Heart right ventricle (tissue), 16 donors: ENCODE measurements at regions not wholly inside any gene's neighbourhood (a gene's known extent, or its start where the extent isn't known, plus 50 kb on each side); places are given as distances from the start of the nearest gene placed in this dataset.

Experiments
- ATAC-seq, 8 donors: fragments of 200-7000 bp; cut with Tn5 transposase; one replicate each; pipeline ENCODE4 v1.9.1; 2020; ENCODE audit warnings: mild to moderate bottlenecking in 8 of 8, moderate library complexity in 8 of 8, moderate number of reproducible peaks in 1 of 8
- DNase-seq, 2 donors: peaks; one replicate each; pipeline ENCODE4 v3.0.0-alpha.2; 2020
- H3K27ac ChIP-seq, 10 donors: fragments of 200-600 bp; sonication (generic) in 2 of 10; one replicate each; pipeline versions ENCODE4 v1.5.0 to v1.8.0; 2020 to 2022; ENCODE audit warnings: mild to moderate bottlenecking in 3 of 10
- H3K27me3 ChIP-seq, 7 donors: fragments of 200-600 bp; one replicate each; pipeline ENCODE4 v1.8.0; 2021 to 2022; ENCODE audit warnings: mild to moderate bottlenecking in 2 of 7
- H3K36me3 ChIP-seq, 9 donors: fragments of 200-600 bp; sonication (generic) in 1 of 9; one replicate each; pipeline versions ENCODE4 v1.5.0 to v1.8.0; 2020 to 2022; ENCODE audit warnings: mild to moderate bottlenecking in 2 of 9
- H3K4me1 ChIP-seq, 9 donors: fragments of 200-600 bp; sonication (generic) in 1 of 9; one replicate each; pipeline versions ENCODE4 v1.5.0 to v1.8.0; 2020 to 2022; ENCODE audit warnings: mild to moderate bottlenecking in 4 of 9
- H3K4me3 ChIP-seq, 10 donors: fragments of 200-600 bp; sonication (generic) in 2 of 10; one replicate each; pipeline versions ENCODE4 v1.5.0 to v1.8.0; 2020 to 2022; ENCODE audit warnings: mild to moderate bottlenecking in 7 of 10, moderate library complexity in 2 of 10
- H3K9me3 ChIP-seq, 11 donors: fragments of 200-600 bp in 10 of 11; sonication (generic) in 2 of 11; one replicate each; pipeline versions ENCODE4 v1.5.0 to v1.8.0; 2013 to 2022; ENCODE audit warnings: mild to moderate bottlenecking in 2 of 11, control low read depth in 1 of 11, moderate library complexity in 1 of 11
- WGBS, 2 donors: extraction: QIAGEN DNeasy Blood & Tissue Kit; methylation state at CpG; one replicate each; pipeline ENCODE4 v1.1.7; 2013; ENCODE audit warnings: inconsistent platforms in 1 of 2; 5-methylcytosine and 5-hydroxymethylcytosine counted together
- intact Hi-C, 10 donors: fragments of 100-400 bp; cut with DNase I; formaldehyde crosslinking; loops; one replicate each; pipeline versions ENCODE4 v1.11.1 to v1.14.2; 2022
- TF ChIP-seq, protein P1 (sequence below), 9 donors: fragments of 200-600 bp; sonication (generic) in 2 of 9; IDR thresholded peaks; one replicate each; pipeline versions ENCODE4 v1.5.0 to v1.8.0; 2021 to 2022; ENCODE audit warnings: antibody characterized with exemption in 9 of 9, mild to moderate bottlenecking in 5 of 9, moderate library complexity in 1 of 9
- donor health status: Arrhythmogenic right ventricular cardiomyopathy.
- donor health status: ischemic (EF 13 %, LVEDD 7.1; RV severe dilation, severe dysfunction).
- donor health status: healthy with polysubstance abuse.
- donor health status: DM: no; HTN: yes; CAD: no.
- donor health status: DM: no; HTN: no; CAD: no.
- donor health status: ischemic (EF 25% LVEDD 6.9; RV normal size, moderate dysfunction).
- donor health status: ischemic (EF 25% LVEDD 5.7; RV mildly dilated, moderate dysfunction).
- donor health status: healthy.
- donor health status: DM: yes; HTN: yes; CAD: no.
- donor health status: Ischemic cardiomyopathy.
- donor health status: ischemic (EF 35%, LVEDD 5.7; RV mildly dilated, moderate dysfunction).
- donor health status: nonischemic (EF 11% LVEDD 7.7; RV severe dilation, severe dysfunction).
- donor health status: DM: yes; HTN: yes; CAD: no.
- donor health status: PGD.
- donor health status: ischemic (EF 29% LVEDD 5.4; RV normal size, mild dysfunction).
- donor health status: nonischemic (EF 23%, LVEDD 6.1; RV moderate dilation, normal function).

DNA sequence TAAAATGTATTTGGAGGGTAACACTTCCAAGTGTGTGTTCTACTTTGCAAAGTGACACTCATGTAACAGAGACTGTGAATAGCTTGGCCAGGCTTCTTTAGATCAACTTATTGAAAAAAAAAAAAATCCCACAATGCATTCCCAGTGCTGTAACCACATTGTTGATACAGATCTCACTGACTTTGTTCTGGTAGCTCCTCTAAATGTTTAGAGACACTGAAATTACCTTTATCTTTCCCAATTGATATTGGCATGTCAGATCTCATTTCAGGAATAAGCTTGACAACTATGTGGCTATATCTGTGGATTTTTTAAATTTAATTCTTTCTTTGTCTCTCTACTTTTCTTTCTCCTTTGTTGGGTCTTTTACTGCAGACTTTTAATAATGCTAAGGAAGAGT, 1018.9 kb upstream of the PRMT6 start:
- TF ChIP-seq, protein P1, sequence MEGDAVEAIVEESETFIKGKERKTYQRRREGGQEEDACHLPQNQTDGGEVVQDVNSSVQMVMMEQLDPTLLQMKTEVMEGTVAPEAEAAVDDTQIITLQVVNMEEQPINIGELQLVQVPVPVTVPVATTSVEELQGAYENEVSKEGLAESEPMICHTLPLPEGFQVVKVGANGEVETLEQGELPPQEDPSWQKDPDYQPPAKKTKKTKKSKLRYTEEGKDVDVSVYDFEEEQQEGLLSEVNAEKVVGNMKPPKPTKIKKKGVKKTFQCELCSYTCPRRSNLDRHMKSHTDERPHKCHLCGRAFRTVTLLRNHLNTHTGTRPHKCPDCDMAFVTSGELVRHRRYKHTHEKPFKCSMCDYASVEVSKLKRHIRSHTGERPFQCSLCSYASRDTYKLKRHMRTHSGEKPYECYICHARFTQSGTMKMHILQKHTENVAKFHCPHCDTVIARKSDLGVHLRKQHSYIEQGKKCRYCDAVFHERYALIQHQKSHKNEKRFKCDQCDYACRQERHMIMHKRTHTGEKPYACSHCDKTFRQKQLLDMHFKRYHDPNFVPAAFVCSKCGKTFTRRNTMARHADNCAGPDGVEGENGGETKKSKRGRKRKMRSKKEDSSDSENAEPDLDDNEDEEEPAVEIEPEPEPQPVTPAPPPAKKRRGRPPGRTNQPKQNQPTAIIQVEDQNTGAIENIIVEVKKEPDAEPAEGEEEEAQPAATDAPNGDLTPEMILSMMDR (IDR thresholded peaks at IDR 0.05): no peak
- no peak for ATAC-seq
- Histone ChIP-seq H3K4me3 (no peak overlapping the region), H3K27ac (no peak overlapping the region), H3K27me3 (no peaks in the 10 kb centered on the region), H3K36me3 (no peaks in the 10 kb centered on the region), H3K4me1 (no peaks in the 10 kb centered on the region), H3K9me3 (peaks cover 0 to 25% (median 6%) of the 10 kb centered on the region in 11 donors)
- no peak for DNase-seq
- intact Hi-C loops: no loop called here

DNA sequence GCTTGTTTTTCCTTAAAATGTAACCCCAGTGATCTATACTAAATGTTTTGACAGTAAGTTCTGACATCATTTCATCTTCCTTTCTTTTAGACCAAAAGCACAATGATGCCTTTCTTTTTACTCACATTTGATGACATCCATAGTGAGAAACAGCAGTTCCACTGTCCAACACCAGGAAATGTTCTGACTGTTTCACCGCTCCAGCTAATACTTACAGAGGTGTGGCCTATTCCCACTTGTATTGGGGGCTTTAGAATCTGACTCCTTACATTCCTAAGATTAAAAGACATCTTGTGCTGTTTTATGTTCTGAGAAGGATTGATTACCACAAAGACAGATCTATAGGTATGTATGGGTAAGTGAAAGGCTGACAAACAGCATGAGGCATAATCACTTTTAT, 1018.2 kb upstream of the PRMT6 start:
- intact Hi-C loops: no loop called here
- Histone ChIP-seq H3K4me1 (no peaks in the 10 kb centered on the region), H3K4me3 (no peak overlapping the region), H3K27ac (no peak overlapping the region), H3K9me3 (peaks cover 0 to 21% (median 6%) of the 10 kb centered on the region in 11 donors), H3K27me3 (no peaks in the 10 kb centered on the region), H3K36me3 (no peaks in the 10 kb centered on the region)
- WGBS, 2 donors: 57 to 59% methylated on average over 1 of the region's 1 CpG
- TF ChIP-seq, protein P1 (IDR thresholded peaks at IDR 0.05): no peak
- DNase-seq (no peak), ATAC-seq (no peak)

DNA sequence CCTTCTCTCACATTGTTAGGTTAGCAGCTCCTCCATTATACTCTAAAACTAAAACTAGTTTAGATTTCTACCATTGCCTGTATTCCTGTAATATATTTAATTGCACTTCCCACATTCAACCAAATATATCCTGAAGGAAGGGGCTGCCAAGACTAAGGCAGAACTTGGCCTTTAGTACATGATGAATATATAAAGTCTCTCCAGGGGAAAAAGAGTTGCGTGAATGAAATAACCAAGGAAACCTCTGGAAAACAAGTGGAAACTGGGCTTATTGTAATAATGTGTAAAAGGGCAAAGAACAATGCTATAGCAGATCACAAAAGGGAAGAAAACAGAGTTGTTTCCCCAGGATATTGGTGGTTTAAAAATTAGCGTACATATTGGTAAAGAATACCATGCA, 1012.5 kb upstream of the PRMT6 start:
- Histone ChIP-seq H3K36me3 (no peaks in the 10 kb centered on the region), H3K4me1 (no peaks in the 10 kb centered on the region), H3K4me3 (no peak overlapping the region), H3K27me3 (no peaks in the 10 kb centered on the region), H3K9me3 (peaks cover 0 to 12% (median 3%) of the 10 kb centered on the region in 11 donors), H3K27ac (no peak overlapping the region)
- DNase-seq (no peak), ATAC-seq (no peak)
- intact Hi-C loops: no loop called here
- WGBS, 2 donors: 80 to 90% methylated on average over 2 of the region's 2 CpGs
- TF ChIP-seq, protein P1 (IDR thresholded peaks at IDR 0.05): no peak

DNA sequence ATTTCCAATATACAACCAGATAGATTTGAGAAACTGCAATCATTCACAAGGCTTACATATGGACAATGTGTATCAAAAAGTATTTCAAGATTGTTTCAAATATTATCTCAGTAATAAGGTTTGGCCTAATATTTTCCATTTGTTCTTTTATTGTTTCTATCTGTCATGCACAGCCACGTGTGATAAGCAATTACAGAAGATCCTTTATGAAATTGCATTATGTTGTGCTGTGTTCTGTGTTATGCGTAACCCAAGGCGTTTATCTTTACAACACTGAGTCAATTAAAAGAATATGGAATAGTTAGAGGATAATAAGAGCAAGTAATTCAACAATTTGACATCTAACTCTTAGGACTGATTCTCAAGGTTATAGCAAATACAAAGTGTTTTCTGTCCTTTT, 1009.3 kb upstream of the PRMT6 start:
- intact Hi-C loops: no loop called here
- peaks cover 0 to 3% (median 0%) of the 10 kb centered on the region in 11 donors for H3K9me3 ChIP-seq
- TF ChIP-seq, protein P1 (IDR thresholded peaks at IDR 0.05): no peak
- no peak overlapping the region for H3K27ac ChIP-seq
- DNase-seq (no peak), ATAC-seq (no peak)
- H3K4me3 ChIP-seq: no peak overlapping the region
- H3K36me3 ChIP-seq: no peaks in the 10 kb centered on the region
- H3K27me3 ChIP-seq: no peaks in the 10 kb centered on the region
- H3K4me1 ChIP-seq: no peaks in the 10 kb centered on the region
- 75 to 79% methylated on average over 3 of the region's 3 CpGs for WGBS, 2 donors

DNA sequence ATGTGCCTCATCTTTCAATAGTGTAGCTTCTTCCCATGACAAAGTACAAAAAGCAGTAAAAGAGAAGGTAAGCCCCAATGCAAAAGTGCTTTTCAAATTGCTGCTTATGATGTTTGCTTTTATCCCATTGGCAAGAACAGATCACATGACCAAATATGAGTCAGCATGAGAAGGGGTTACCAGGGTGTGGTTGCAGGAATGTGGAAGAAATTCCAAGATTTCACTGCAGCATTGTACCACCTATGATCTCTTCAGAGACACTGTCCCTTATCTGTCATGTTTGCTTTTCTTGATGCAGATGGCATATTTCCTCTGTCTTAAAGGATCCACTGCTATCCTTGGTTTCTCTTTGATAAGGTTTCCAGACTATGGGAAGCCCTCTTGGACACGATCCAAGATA, 1006.9 kb upstream of the PRMT6 start:
- Histone ChIP-seq H3K27ac (no peak overlapping the region), H3K4me1 (no peaks in the 10 kb centered on the region), H3K4me3 (no peak overlapping the region), H3K36me3 (no peaks in the 10 kb centered on the region), H3K9me3 (no peaks in the 10 kb centered on the region), H3K27me3 (no peaks in the 10 kb centered on the region)
- TF ChIP-seq, protein P1 (IDR thresholded peaks at IDR 0.05): no peak
- DNase-seq: no peak
- intact Hi-C loops: no loop called here
- 16 to 17% methylated on average over 1 of the region's 1 CpG for whole genome bisulfite sequencing, 2 donors
- no peak for ATAC-seq
